Right lobe of liver (tissue), 4 donors: ENCODE measurements at regions not wholly inside any gene's neighbourhood (a gene's known extent, or its start where the extent isn't known, plus 50 kb on each side); places are given as distances from the start of the nearest gene placed in this dataset.

Experiments used
- POLR2A ChIP-seq: fragments of 450-650 bp; IDR thresholded peaks from one replicate; pipeline ENCODE4 v1.6.1; 2017; ENCODE audit warnings: antibody characterized with exemption, mild to moderate bottlenecking
- TF ChIP-seq, protein P1 (sequence below), 4 donors: fragments of 200-600 bp in 3 of 4; fragments of 450-650 bp in 1 of 4; IDR thresholded peaks; one replicate each; pipeline versions ENCODE4 v1.5.1 to v1.8.0; 2016 to 2022; ENCODE audit warnings: antibody characterized with exemption in 4 of 4, mild to moderate bottlenecking in 2 of 4
- donor health status: DM: no; HTN: no; CAD: no.
- donor health status: DM: no; HTN: no; CAD: no.
- donor health status: DM: no; HTN: yes; CAD: no.

DNA sequence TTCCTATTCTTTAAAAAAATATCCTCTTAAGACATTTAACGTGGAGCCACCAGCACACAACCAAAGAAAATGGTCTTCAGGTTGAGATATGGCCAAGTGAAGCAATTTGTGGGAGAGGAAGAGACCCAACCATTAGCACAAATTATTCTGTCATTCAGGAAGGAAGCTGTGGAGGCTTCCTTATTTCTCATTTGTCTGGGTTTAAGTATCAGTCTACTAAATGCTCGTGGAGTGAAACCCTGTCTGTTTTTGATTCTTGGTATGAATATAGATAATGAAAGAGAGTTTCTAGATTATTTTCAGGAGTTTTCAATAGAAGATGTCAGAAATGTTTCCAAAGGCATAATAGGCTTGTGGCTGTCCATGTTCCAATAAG, 125.1 kb downstream of the GPR65 start:
- TF ChIP-seq, protein P1, sequence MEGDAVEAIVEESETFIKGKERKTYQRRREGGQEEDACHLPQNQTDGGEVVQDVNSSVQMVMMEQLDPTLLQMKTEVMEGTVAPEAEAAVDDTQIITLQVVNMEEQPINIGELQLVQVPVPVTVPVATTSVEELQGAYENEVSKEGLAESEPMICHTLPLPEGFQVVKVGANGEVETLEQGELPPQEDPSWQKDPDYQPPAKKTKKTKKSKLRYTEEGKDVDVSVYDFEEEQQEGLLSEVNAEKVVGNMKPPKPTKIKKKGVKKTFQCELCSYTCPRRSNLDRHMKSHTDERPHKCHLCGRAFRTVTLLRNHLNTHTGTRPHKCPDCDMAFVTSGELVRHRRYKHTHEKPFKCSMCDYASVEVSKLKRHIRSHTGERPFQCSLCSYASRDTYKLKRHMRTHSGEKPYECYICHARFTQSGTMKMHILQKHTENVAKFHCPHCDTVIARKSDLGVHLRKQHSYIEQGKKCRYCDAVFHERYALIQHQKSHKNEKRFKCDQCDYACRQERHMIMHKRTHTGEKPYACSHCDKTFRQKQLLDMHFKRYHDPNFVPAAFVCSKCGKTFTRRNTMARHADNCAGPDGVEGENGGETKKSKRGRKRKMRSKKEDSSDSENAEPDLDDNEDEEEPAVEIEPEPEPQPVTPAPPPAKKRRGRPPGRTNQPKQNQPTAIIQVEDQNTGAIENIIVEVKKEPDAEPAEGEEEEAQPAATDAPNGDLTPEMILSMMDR (IDR thresholded peaks at IDR 0.05): no peak
- TF ChIP-seq POLR2A: no peak
